Left ventricle myocardium inferior (tissue), 1 donor: ENCODE measurements at regions not wholly inside any gene's neighbourhood (a gene's known extent, or its start where the extent isn't known, plus 50 kb on each side); places are given as distances from the start of the nearest gene placed in this dataset.
"Not testable (repeated sequence)": the region's sequence is repeated elsewhere in the genome, so short reads cannot be mapped to it uniquely, and the experiment has no call there.

Experiments
- DNase-seq: peaks from one replicate; pipeline ENCODE4 v3.0.0-alpha.2; 2020
- H3K27ac ChIP-seq: fragments of 200-600 bp; replicated peaks from 2 replicates; pipeline ENCODE4 v1.8.0; 2021
- H3K27me3 ChIP-seq: fragments of 200-600 bp; 2 replicates; pipeline ENCODE4 v1.8.0; 2021; ENCODE audit warnings: low read depth
- H3K36me3 ChIP-seq: fragments of 200-600 bp; 2 replicates; pipeline ENCODE4 v1.8.0; 2021
- H3K4me1 ChIP-seq: fragments of 200-600 bp; 2 replicates; pipeline ENCODE4 v1.8.0; 2021
- H3K4me3 ChIP-seq: fragments of 200-600 bp; 2 replicates; pipeline ENCODE4 v1.8.0; 2021; ENCODE audit warnings: mild to moderate bottlenecking, moderate library complexity
- H3K9me3 ChIP-seq: fragments of 200-600 bp; replicated peaks from 2 replicates; pipeline ENCODE4 v1.8.0; 2021
- CTCF ChIP-seq: fragments of 200-600 bp; IDR thresholded peaks from 2 replicates; pipeline ENCODE4 v1.8.0; 2021; ENCODE audit warnings: antibody characterized with exemption, mild to moderate bottlenecking, borderline replicate concordance
- intact Hi-C: fragments of 100-400 bp; cut with micrococcal nuclease; formaldehyde crosslinking; loops from one replicate; pipeline ENCODE4 v1.11.0; 2022
- donor health status: DM: no; HTN: yes; CAD: no; lungs with severe emphysema.

DNA sequence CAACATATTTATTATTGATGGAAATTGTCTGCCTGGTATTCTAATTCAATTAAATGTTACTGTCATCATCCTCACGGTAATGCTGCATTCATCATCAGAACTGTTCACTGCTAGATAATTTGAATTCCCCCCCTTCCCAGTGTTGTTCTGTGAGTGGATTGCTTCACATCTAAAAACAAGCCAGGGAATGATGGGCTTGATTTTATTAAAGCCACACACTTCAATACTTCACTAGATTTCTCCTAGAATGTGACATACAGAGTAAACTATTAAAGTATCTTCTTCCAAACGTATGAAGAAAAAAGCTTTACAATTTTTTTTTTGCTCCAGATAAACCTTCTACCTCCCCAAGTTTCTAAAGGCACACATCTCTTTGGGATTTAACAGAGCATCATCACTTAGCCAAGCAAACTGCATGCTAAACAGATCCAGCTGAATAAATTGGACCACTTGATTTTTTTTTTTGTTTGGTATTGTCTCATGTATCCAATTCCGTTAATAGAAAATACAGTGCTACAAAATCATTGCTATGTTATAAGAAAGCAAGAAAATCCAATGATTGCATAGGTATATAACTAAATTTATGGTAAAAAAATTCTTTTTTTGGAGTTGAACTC, 692.4 kb downstream of the MTRR start:
- no peak for TF ChIP-seq CTCF
- H3K27ac ChIP-seq, result no peak overlapping the region
- intact Hi-C loops, result no loop called here
- no peaks in the 10 kb centered on the region for H3K27me3 ChIP-seq
- H3K4me1 ChIP-seq, result no peaks in the 10 kb centered on the region
- no peaks in the 10 kb centered on the region for H3K36me3 ChIP-seq
- no peak for DNase-seq
- peaks cover 3% of the 10 kb centered on the region for H3K9me3 ChIP-seq
- H3K4me3 ChIP-seq, result no peak overlapping the region

DNA sequence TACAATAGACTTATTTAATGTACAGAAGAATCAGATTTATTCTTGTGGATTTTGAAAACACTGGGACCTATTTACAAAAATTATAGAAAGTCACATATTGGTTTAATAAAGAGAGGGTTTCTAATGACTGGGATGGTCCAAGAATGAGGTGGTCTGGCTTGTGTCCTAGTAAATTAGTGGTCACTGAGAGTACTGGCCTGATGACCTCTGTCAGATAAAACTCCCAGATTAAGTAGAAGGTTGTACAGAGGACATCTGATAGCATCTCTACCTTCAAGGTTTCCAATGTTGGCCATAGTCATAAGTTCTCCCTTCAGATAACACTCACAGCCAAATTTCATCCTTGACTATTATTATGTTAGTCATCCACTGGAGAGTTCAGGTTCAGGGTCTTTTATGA, 692.9 kb downstream of the MTRR start:
- Histone ChIP-seq H3K27me3 (no peaks in the 10 kb centered on the region), H3K4me1 (no peaks in the 10 kb centered on the region), H3K4me3 (no peak overlapping the region), H3K9me3 (no peaks in the 10 kb centered on the region), H3K27ac (no peak overlapping the region), H3K36me3 (no peaks in the 10 kb centered on the region)
- no peak for DNase-seq
- intact Hi-C loops, result no loop called here
- no peak for TF ChIP-seq CTCF

DNA sequence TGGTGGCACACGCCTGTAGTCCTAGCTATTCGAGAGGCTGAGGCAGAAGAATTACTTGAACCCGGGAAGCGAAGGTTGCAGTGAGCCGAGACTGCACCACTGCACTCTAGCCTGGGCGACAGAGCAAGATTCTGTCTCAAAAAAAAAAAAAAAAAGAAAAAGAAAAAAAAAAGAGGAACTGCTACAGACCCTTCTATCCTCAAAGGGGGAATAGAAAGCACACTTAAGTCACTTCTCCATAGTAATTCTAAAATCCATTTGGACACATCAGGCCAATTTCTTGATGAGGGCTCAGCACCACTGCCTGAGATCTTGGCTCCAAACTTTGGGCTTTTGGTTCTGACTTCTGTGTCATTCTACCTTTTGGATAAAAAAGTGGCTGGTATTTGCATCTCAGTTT, 694.6 kb downstream of the MTRR start:
- H3K36me3 ChIP-seq, H3K4me3 ChIP-seq, intact Hi-C loops, H3K27me3 ChIP-seq, H3K9me3 ChIP-seq, H3K4me1 ChIP-seq, DNase-seq, H3K27ac ChIP-seq: not testable (repeated sequence)

DNA sequence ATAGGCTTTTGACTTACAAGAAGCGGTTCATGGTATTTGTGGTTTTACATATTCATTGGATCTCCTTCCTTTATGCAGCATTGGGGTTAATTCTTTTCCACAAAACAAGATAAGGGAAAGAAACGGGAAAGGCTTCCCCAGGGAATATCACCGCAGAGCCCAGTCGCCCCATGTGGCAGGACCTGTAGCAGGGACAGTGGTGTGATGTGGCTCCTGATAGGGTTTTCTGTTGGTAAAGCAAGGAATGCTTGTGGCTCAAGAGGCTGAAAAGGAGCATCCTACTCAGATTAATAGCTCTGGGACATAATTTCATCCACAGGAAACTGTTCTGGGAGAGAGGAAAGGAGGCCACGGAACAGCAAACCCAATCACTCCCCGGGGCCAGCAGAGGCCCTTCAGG, 699.9 kb downstream of the MTRR start:
- no peak for TF ChIP-seq CTCF
- intact Hi-C loops, result no loop called here
- H3K27me3 ChIP-seq, result no peaks in the 10 kb centered on the region

GRCh38 chr5:8570528-8570927, 701.6 kb downstream of the MTRR start:
- H3K27ac ChIP-seq, result no peak overlapping the region
- DNase-seq, result no peak
- no peak for TF ChIP-seq CTCF
- no peaks in the 10 kb centered on the region for H3K4me1 ChIP-seq
- no peak overlapping the region for H3K4me3 ChIP-seq
- no peaks in the 10 kb centered on the region for H3K9me3 ChIP-seq
- no peaks in the 10 kb centered on the region for H3K36me3 ChIP-seq
- H3K27me3 ChIP-seq, result no peaks in the 10 kb centered on the region
- intact Hi-C loops, result no loop called here

More for the DNA sequence above, 699.9 kb downstream of the MTRR start:
- no peak for DNase-seq
- Histone ChIP-seq H3K36me3 (no peaks in the 10 kb centered on the region), H3K9me3 (no peaks in the 10 kb centered on the region), H3K4me3 (no peak overlapping the region), H3K27ac (no peak overlapping the region), H3K4me1 (no peaks in the 10 kb centered on the region)

DNA sequence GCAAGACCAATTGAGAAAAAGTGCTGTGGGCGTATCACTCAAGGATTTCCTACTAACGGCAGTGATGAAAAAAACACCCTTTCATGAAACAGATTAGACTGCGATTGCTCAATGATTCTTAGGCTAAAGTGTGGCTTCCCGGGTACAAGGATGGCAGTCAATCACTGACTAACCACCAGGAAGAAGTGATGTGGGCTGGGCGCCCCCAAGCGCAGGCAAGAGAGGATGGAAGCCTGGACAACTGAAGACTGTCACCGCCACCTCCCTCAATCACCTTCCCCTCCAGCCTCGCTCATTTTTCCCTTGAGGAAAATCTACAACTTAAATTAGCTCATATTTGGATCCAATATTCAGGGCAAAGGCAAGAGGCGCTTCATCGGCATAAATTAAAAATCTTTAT, 707.2 kb downstream of the MTRR start:
- DNase-seq, result no peak
- TF ChIP-seq CTCF, result no peak
- H3K27ac ChIP-seq, result no peak overlapping the region
- no peaks in the 10 kb centered on the region for H3K4me1 ChIP-seq
- H3K27me3 ChIP-seq, result no peaks in the 10 kb centered on the region
- intact Hi-C loops, result no loop called here
- H3K36me3 ChIP-seq, result no peaks in the 10 kb centered on the region
- no peak overlapping the region for H3K4me3 ChIP-seq
- H3K9me3 ChIP-seq, result no peaks in the 10 kb centered on the region
